KMS-11 (cell line): ENCODE measurements at regions not wholly inside any gene's neighbourhood (a gene's known extent, or its start where the extent isn't known, plus 50 kb on each side); places are given as distances from the start of the nearest gene placed in this dataset.

Experiments used
- H2AFZ ChIP-seq: fragments of 200-600 bp; sonication (generic); 2 replicates; pipeline ENCODE4 v1.6.1; 2016; ENCODE audit warnings: antibody characterized with exemption, mixed run types, low read depth
- H3K27ac ChIP-seq: fragments of 200-600 bp; sonication (generic); 2 replicates; pipeline ENCODE4 v1.6.1; 2016; ENCODE audit warnings: mild to moderate bottlenecking, mixed run types
- H3K27me3 ChIP-seq: fragments of 200-600 bp; sonication (generic); 2 replicates; pipeline ENCODE4 v1.6.1; 2017; ENCODE audit warnings: mild to moderate bottlenecking, low read depth, mixed run types, moderate library complexity; ENCODE audit not compliant: insufficient read depth
- H3K36me3 ChIP-seq: fragments of 200-600 bp; sonication (generic); 2 replicates; pipeline ENCODE4 v1.6.1; 2017; ENCODE audit warnings: mild to moderate bottlenecking, mixed run types; ENCODE audit not compliant: insufficient read depth
- H3K4me1 ChIP-seq: fragments of 200-600 bp; sonication (generic); 2 replicates; pipeline ENCODE4 v1.6.1; 2016; ENCODE audit warnings: mild to moderate bottlenecking, low read depth, mixed run types; ENCODE audit not compliant: poor library complexity, severe bottlenecking
- H3K4me2 ChIP-seq: fragments of 200-600 bp; sonication (generic); 2 replicates; pipeline ENCODE4 v1.7.0; 2016; ENCODE audit warnings: mild to moderate bottlenecking, mixed run types
- H3K4me3 ChIP-seq: fragments of 200-600 bp; sonication (generic); IDR thresholded peaks from 2 replicates; pipeline ENCODE4 v1.6.1; 2017; ENCODE audit warnings: low read depth, low read length, mixed read lengths; ENCODE audit not compliant: insufficient read depth
- H3K79me2 ChIP-seq: fragments of 200-600 bp; sonication (generic); 2 replicates; pipeline ENCODE4 v1.6.1; 2016; ENCODE audit warnings: low read depth, mixed run types; ENCODE audit not compliant: insufficient read depth
- H3K9ac ChIP-seq: fragments of 200-600 bp; sonication (generic); 2 replicates; pipeline ENCODE4 v1.6.1; 2016; ENCODE audit warnings: mild to moderate bottlenecking, mixed run types
- H4K20me1 ChIP-seq: fragments of 200-600 bp; sonication (generic); 2 replicates; pipeline ENCODE4 v1.6.1; 2016; ENCODE audit warnings: mild to moderate bottlenecking, mixed run types; ENCODE audit not compliant: insufficient read depth
- CTCF ChIP-seq: fragments of 200-600 bp; sonication (generic); conservative IDR thresholded peaks from 2 replicates; pipeline ENCODE4 v1.6.1; 2017; ENCODE audit warnings: low read depth, mild to moderate bottlenecking, antibody characterized with exemption, low read length, moderate library complexity, mixed read lengths

GRCh38 chr1:95806171-95806570 lies 572.2 kb downstream of the RWDD3 start:
- Histone ChIP-seq H3K36me3 (no peaks in the 10 kb centered on the region), H2AFZ (no peak overlapping the region), H3K27ac (no peak overlapping the region), H3K79me2 (no peaks in the 10 kb centered on the region), H3K4me3 (no peak overlapping the region), H4K20me1 (no peaks in the 10 kb centered on the region), H3K4me2 (no peak overlapping the region), H3K9ac (no peak overlapping the region), H3K4me1 (no peaks in the 10 kb centered on the region), H3K27me3 (no peaks in the 10 kb centered on the region)
- TF ChIP-seq CTCF, result no peak

- Histone ChIP-seq H3K4me1 (no peaks in the 10 kb centered on the region), H3K27ac (no peak overlapping the region), H3K4me3 (no peak overlapping the region), H3K4me2 (no peak overlapping the region), H3K36me3 (no peaks in the 10 kb centered on the region), H3K9ac (no peak overlapping the region), H4K20me1 (no peaks in the 10 kb centered on the region), H3K27me3 (no peaks in the 10 kb centered on the region), H2AFZ (no peak overlapping the region), H3K79me2 (no peaks in the 10 kb centered on the region)
- TF ChIP-seq CTCF, result no peak
These were observed 575.4 kb downstream of the RWDD3 start for GRCh38 chr1:95809391-95809790.

GRCh38 chr1:95815511-95815910 lies 581.5 kb downstream of the RWDD3 start:
- Histone ChIP-seq H3K27me3 (no peaks in the 10 kb centered on the region), H3K9ac (no peak overlapping the region), H3K4me3 (no peak overlapping the region), H3K27ac (no peak overlapping the region), H3K4me2 (no peak overlapping the region), H3K79me2 (no peaks in the 10 kb centered on the region), H4K20me1 (no peaks in the 10 kb centered on the region), H3K36me3 (no peaks in the 10 kb centered on the region), H3K4me1 (no peaks in the 10 kb centered on the region), H2AFZ (no peak overlapping the region)
- TF ChIP-seq CTCF, result no peak

GRCh38 chr1:95829556-95829955 lies 595.5 kb downstream of the RWDD3 start:
- Histone ChIP-seq H3K9ac (no peak overlapping the region), H2AFZ (no peak overlapping the region), H3K27me3 (no peaks in the 10 kb centered on the region), H3K4me2 (no peak overlapping the region), H3K4me1 (no peaks in the 10 kb centered on the region), H3K27ac (no peak overlapping the region), H3K79me2 (no peaks in the 10 kb centered on the region), H4K20me1 (no peaks in the 10 kb centered on the region), H3K4me3 (no peak overlapping the region), H3K36me3 (no peaks in the 10 kb centered on the region)
- no peak for TF ChIP-seq CTCF

- no peak overlapping the region for H2AFZ ChIP-seq
- no peak overlapping the region for H3K9ac ChIP-seq
- H4K20me1 ChIP-seq, result no peaks in the 10 kb centered on the region
- H3K27ac ChIP-seq, result no peak overlapping the region
- H3K4me3 ChIP-seq, result no peak overlapping the region
- TF ChIP-seq CTCF, result no peak
- no peaks in the 10 kb centered on the region for H3K27me3 ChIP-seq
- H3K4me2 ChIP-seq, result no peak overlapping the region
- H3K36me3 ChIP-seq, result no peaks in the 10 kb centered on the region
- H3K79me2 ChIP-seq, result no peaks in the 10 kb centered on the region
- no peaks in the 10 kb centered on the region for H3K4me1 ChIP-seq
These were observed 598.4 kb downstream of the RWDD3 start for GRCh38 chr1:95832370-95832769.
